A673 (cell line): ENCODE measurements at regions not wholly inside any gene's neighbourhood (a gene's known extent, or its start where the extent isn't known, plus 50 kb on each side); places are given as distances from the start of the nearest gene placed in this dataset.

ENCODE experiments used
- CTCF ChIP-seq: fragments of 300-800, 200-600 bp; sonication (generic); conservative IDR thresholded peaks from 2 replicates; pipeline ENCODE4 v1.5.1; 2017; ENCODE audit warnings: low read depth, mild to moderate bottlenecking, antibody characterized with exemption, low read length, moderate library complexity, mixed read lengths
- EZH2 ChIP-seq: fragments of 200-600 bp; sonication (generic); IDR thresholded peaks from 2 replicates; pipeline ENCODE4 v1.6.1; 2017; ENCODE audit warnings: borderline replicate concordance, low read depth, mild to moderate bottlenecking, mixed read lengths, antibody characterized with exemption, low read length; ENCODE audit not compliant: poor library complexity, severe bottlenecking

- TF ChIP-seq CTCF: no peak
- TF ChIP-seq EZH2: no peak
Observed at GRCh38 chr7:46569133-46569465, 648.0 kb upstream of the IGFBP3 start.
